Endothelial cell of umbilical vein (primary cell): ENCODE measurements at regions not wholly inside any gene's neighbourhood (a gene's known extent, or its start where the extent isn't known, plus 50 kb on each side); places are given as distances from the start of the nearest gene placed in this dataset.

Experiments
- BruUV-seq: library from RNA; stranded (reverse); fragments of 400-500 nt; replicated peaks from 2 replicates; lab custom pipeline; 2021; lab: Mats Ljungman, UMichigan
- CTCF ChIA-PET: fragments of 300-600, 350-600 bp; sonication (Branson Sonifier 250); formaldehyde crosslinking; loops from one replicate; lab custom pipeline; 2021; ENCODE audit warnings: antibody characterized with exemption, inconsistent platforms; lab: Charles Lee
- POLR2A ChIA-PET: fragments of 300-600, 350-600 bp; sonication (Branson Sonifier 250); formaldehyde crosslinking; loops from one replicate; lab custom pipeline; 2021; ENCODE audit warnings: antibody characterized with exemption, inconsistent platforms; lab: Charles Lee
- DNase-seq: peaks from one replicate; pipeline ENCODE4 v3.0.0-alpha.2; 2011; ENCODE audit warnings: low read depth, low spot score
- FAIRE-seq: peaks from 2 replicates; lab custom pipeline; 2011; peaks lifted over from hg19 to GRCh38; lab: Jason Lieb, UNC
- H2AFZ ChIP-seq: 2 replicates; pipeline ENCODE4 v1.6.0; 2012; ENCODE audit warnings: low read depth, low read length, control low read depth, inconsistent platforms
- H3K27ac ChIP-seq: 2 replicates; pipeline ENCODE4 v1.5.1; 2011; ENCODE audit warnings: low read depth, mild to moderate bottlenecking, control low read depth, low read length, moderate library complexity; ENCODE audit not compliant: insufficient read depth
- H3K27me3 ChIP-seq, 2 experiments: 2 replicates each; pipeline versions ENCODE4 v1.6.0 to v1.6.1; 2011; ENCODE audit warnings: low read length in 2 of 2, mixed read lengths in 1 of 2; ENCODE audit not compliant: control insufficient read depth in 2 of 2, insufficient read depth in 2 of 2
- H3K36me3 ChIP-seq, 2 experiments: 2 replicates in 1 of 2; 3 replicates in 1 of 2; pipeline ENCODE4 v1.5.1; 2011; ENCODE audit warnings: low read length in 2 of 2, mild to moderate bottlenecking in 1 of 2, moderate library complexity in 1 of 2; ENCODE audit not compliant: control insufficient read depth in 2 of 2, insufficient read depth in 2 of 2; ENCODE audit errors: extremely low read depth in 1 of 2
- H3K4me1 ChIP-seq: 3 replicates; pipeline ENCODE4 v1.5.1; 2011; ENCODE audit warnings: mild to moderate bottlenecking, low read length; ENCODE audit not compliant: control insufficient read depth, insufficient read depth; ENCODE audit errors: extremely low read depth
- H3K4me2 ChIP-seq: 2 replicates; pipeline ENCODE4 v1.6.1; 2011; ENCODE audit warnings: low read length, control low read depth, mixed read lengths; ENCODE audit not compliant: insufficient read depth
- H3K4me3 ChIP-seq, 3 experiments: fragments of 200-600 bp in 1 of 3; sonication (generic), shearing (Covaris generic) in 1 of 3; replicated peaks in 1 of 3; 2 replicates each; pipeline ENCODE4 v1.5.1; 2011 to 2016; ENCODE audit warnings: control low read depth in 3 of 3, low read length in 3 of 3, mild to moderate bottlenecking in 2 of 3, inconsistent platforms in 1 of 3, low read depth in 1 of 3, moderate library complexity in 1 of 3; ENCODE audit not compliant: insufficient read depth in 1 of 3
- H3K79me2 ChIP-seq: 2 replicates; pipeline ENCODE4 v1.6.0; 2012; ENCODE audit warnings: low read length, inconsistent platforms; ENCODE audit not compliant: control insufficient read depth, insufficient read depth
- H3K9ac ChIP-seq: replicated peaks from 2 replicates; pipeline ENCODE3; 2011; ENCODE audit warnings: low read length, control low read depth; ENCODE audit not compliant: insufficient read depth; ENCODE audit errors: extremely low read depth
- H3K9me1 ChIP-seq: replicated peaks from 3 replicates; pipeline ENCODE4 v1.6.0; 2011; ENCODE audit warnings: mild to moderate bottlenecking, low read length; ENCODE audit not compliant: control insufficient read depth, insufficient read depth; ENCODE audit errors: extremely low read depth
- H3K9me3 ChIP-seq: replicated peaks from 2 replicates; pipeline ENCODE4 v1.5.1; 2012; ENCODE audit warnings: low read length, inconsistent platforms; ENCODE audit not compliant: control insufficient read depth, insufficient read depth
- H4K20me1 ChIP-seq: replicated peaks from 2 replicates; pipeline ENCODE3; 2011; ENCODE audit warnings: mild to moderate bottlenecking, low read length; ENCODE audit not compliant: control insufficient read depth, insufficient read depth; ENCODE audit errors: extremely low read depth
- CTCF ChIP-seq, 2 donors: IDR thresholded peaks; 1 replicate in 1 of 2; 2 replicates in 1 of 2; pipeline ENCODE4 v1.5.1; 2011; ENCODE audit warnings: low read length in 2 of 2, mild to moderate bottlenecking in 2 of 2, moderate library complexity in 2 of 2, control low read depth in 1 of 2, inconsistent platforms in 1 of 2, low read depth in 1 of 2; ENCODE audit not compliant: insufficient read depth in 1 of 2; ENCODE audit errors: extremely low read depth in 1 of 2
- EZH2 ChIP-seq: IDR thresholded peaks from 2 replicates; pipeline ENCODE4 v1.6.1; 2012; ENCODE audit warnings: borderline replicate concordance, low read depth, mild to moderate bottlenecking, moderate library complexity, low read length, inconsistent platforms; ENCODE audit not compliant: severe bottlenecking
- FOS ChIP-seq: IDR thresholded peaks from 2 replicates; pipeline ENCODE4 v1.6.1; 2011; ENCODE audit warnings: mild to moderate bottlenecking, low read length, moderate library complexity, borderline replicate concordance; ENCODE audit not compliant: insufficient read depth
- GATA2 ChIP-seq: IDR thresholded peaks from 2 replicates; pipeline ENCODE4 v1.7.0; 2011; ENCODE audit warnings: low read depth, mild to moderate bottlenecking, moderate library complexity, mixed read lengths, low read length; ENCODE audit not compliant: insufficient read length, insufficient read depth
- JUN ChIP-seq: IDR thresholded peaks from 2 replicates; pipeline ENCODE4 v1.6.1; 2011; ENCODE audit warnings: borderline replicate concordance, low read depth; ENCODE audit not compliant: insufficient read length, insufficient read depth
- MYC ChIP-seq: IDR thresholded peaks from one replicate; pipeline ENCODE4 v1.6.1; 2011; ENCODE audit warnings: mild to moderate bottlenecking, low read depth, low read length
- POLR2A ChIP-seq: IDR thresholded peaks from 2 replicates; pipeline ENCODE4 v1.6.1; 2012; ENCODE audit warnings: low read depth, mild to moderate bottlenecking, control low read depth, low read length
- POLR2AphosphoS5 ChIP-seq: IDR thresholded peaks from 2 replicates; pipeline ENCODE4 v1.6.1; 2012; ENCODE audit warnings: low read depth, mild to moderate bottlenecking, control low read depth, low read length, moderate library complexity; ENCODE audit not compliant: insufficient read depth
- dilution Hi-C: fragments of 300-500 bp; cut with MboI; formaldehyde crosslinking; loops from one replicate; pipeline ENCODE4 v1.15.0; 2019; ENCODE audit warnings: low sequenced_read_pairs; ENCODE audit not compliant: extremely low pct_ligation_motif_present
- intact Hi-C: fragments of 100-400 bp; cut with micrococcal nuclease; formaldehyde crosslinking; loops from one replicate; pipeline ENCODE4 v1.10.0; 2022
- TF ChIP-seq, protein P1 (sequence below): IDR thresholded peaks from 2 replicates; pipeline ENCODE4 v1.6.1; 2011; ENCODE audit not compliant: insufficient read depth, insufficient read length

DNA sequence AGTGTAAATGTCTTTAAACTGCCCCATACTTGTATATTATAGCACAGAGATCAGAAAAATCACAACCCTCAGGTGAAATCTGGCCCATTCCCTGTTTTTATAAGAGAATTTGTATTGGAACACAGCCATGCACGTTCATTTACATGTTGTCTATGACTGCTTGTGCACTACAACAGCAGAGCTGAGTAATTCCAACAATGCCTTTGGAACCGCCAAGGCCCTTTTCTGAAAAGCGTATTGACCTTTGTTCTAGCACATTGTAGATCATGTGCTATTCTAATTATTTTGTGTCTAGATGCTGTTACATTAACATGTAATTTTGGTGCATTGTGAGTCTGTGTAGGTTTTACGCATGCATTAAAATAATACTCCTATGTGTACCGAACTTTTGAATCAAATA lies 339.6 kb downstream of the CHRM3 start:
- Histone ChIP-seq H3K4me3 (no peak overlapping the region), H3K27me3 (no peaks in the 10 kb centered on the region), H3K9me3 (peaks cover 3% of the 10 kb centered on the region), H4K20me1 (no peaks in the 10 kb centered on the region), H3K4me1 (no peaks in the 10 kb centered on the region), H3K79me2 (no peaks in the 10 kb centered on the region), H3K36me3 (no peaks in the 10 kb centered on the region), H3K9ac (no peak overlapping the region), H2AFZ (no peak overlapping the region), H3K4me2 (no peak overlapping the region), H3K9me1 (no peaks in the 10 kb centered on the region), H3K27ac (no peak overlapping the region)
- TF ChIP-seq POLR2A, result no peak
- TF ChIP-seq CTCF (IDR thresholded peaks at IDR 0.05; ENCODE audit: extremely low read depth in 1 of 2, insufficient read depth in 1 of 2, low read depth in 1 of 2, low read length in 2 of 2), result no peak
- TF ChIP-seq, protein P1, sequence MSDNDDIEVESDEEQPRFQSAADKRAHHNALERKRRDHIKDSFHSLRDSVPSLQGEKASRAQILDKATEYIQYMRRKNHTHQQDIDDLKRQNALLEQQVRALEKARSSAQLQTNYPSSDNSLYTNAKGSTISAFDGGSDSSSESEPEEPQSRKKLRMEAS, result no peak
- TF ChIP-seq GATA2, result no peak
- TF ChIP-seq EZH2, result no peak
- TF ChIP-seq JUN, result no peak
- TF ChIP-seq FOS, result no peak
- TF ChIP-seq MYC, result no peak
- no peak for TF ChIP-seq POLR2AphosphoS5
- ChIA-PET POLR2A (no interaction called here), CTCF (no interaction called here)
- DNase-seq, result no peak
- dilution Hi-C loops, result no loop called here
- intact Hi-C loops, result no loop called here
- no peak for FAIRE-seq
- no TSS peak for BruUV-seq
